ENCODE measurements at regions not wholly inside any gene's neighbourhood (a gene's known extent, or its start where the extent isn't known, plus 50 kb on each side); places are given as distances from the start of the nearest gene placed in this dataset.
"Not testable (repeated sequence)": the region's sequence is repeated elsewhere in the genome, so short reads cannot be mapped to it uniquely, and the experiment has no call there.

DNA sequence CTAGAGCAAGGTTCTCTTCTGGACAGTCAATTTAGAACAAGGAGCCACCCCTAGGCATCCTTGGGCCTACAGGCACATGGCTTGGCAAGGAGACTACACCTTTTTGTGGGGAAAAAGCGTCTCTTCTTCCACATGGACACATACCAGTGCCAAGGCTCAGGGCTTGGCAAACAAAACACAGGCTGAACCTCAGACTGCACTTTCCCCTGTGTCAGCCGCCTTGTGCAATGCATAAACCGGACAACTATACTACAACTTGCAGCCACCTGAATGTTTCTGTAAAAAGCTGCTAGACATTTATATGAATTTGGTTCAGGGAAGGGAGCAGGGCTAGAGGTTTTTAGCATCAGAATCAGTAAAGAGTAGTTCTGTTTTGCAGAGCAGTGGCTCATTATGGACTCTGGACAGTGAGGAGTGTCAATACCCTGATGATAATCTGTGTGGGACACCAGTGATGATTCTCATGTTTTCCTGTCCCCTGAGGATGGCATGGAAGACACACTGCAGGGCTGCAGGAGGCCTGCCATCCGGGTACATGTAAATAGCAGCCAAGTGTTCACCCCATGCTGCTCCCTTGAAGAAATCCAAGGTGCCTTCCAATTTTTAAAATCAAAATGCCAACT lies 118.9 kb downstream of the GATA3 start:
- no peak for DNase-seq (ENCODE audit: low read depth in 2 of 3, low spot score in 1 of 3)

DNA sequence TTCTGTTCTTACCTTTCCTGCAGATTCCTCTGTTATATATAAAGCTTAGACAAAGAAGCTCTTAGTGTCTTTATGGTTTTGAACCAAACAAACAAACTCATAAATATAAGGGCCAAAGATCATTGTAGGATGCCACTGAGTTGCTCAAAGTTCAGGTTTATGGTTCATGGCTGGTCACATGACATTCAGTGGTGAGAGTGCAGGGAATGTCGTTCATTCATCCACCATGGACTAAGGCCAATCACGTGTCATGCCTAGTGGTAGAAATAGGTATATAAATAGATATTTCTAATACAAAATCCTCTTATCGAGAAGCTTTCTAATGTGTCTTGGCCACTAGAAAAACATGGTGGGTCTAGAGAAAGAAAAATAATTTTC lies 119.4 kb downstream of the GATA3 start:
- DNase-seq (ENCODE audit: low read depth in 2 of 3, low spot score in 1 of 3): no peak

DNA sequence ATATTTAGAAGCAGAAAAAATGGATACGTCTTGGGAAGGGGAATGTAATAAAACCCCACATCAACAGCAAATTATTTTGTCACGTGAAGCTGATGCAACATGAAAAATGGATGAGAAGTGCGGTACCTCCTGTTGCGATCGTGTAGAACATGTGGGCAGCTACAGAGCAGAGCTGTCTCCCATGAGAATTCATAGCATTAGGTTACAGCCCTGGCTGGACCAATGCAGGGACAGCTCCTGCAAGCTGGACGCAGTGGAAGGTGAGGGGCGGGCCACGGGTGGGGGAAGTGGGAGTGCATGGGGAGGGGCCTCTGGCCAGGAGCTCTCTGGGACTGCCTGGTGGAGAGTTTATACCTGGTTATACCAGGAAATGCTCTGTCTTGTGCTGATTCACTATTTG lies 120.3 kb downstream of the GATA3 start:
- DNase-seq (ENCODE audit: low read depth in 2 of 3, low spot score in 1 of 3): no peak

DNA sequence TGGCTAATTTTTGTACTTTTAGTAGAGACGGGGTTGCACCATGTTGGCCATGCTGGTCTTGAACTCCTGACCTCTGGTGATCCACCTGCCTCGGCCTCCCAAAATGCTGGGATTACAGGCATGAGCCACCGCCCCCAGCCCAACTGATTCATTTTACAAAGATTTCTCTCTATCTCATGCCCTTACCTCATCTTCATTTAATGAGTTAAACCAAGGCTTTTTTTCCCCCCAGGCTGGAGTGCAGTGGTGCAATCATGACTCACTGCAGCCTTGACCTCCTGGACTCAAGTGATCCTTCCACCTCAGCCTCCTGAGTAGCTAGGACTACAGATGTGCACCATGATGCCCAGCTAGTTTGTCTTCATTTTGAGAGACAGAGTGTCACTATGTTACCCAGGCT lies 123.0 kb downstream of the GATA3 start:
- not testable (repeated sequence) for DNase-seq (ENCODE audit: low read depth in 2 of 3, low spot score in 1 of 3)

DNA sequence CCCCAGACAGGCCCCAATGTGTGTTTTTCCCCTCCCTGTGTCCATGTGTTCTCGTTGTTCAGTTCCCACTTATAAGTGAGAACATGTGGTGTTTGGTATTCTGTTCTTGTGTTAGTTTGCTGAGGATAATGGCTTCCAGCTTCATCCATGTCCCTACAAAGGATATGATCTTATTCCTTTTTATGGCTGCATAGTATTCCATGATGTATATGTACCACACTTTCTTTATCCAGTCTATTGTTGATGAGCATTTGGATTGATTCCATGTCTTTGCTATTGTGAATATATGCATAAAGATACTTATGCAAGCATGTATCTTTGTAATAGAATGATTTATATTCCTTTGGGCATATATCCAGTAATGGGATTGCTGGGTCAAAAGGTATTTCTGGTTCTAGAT lies 125.3 kb downstream of the GATA3 start:
- DNase-seq (ENCODE audit: low read depth in 2 of 3, low spot score in 1 of 3): not testable (repeated sequence)

DNA sequence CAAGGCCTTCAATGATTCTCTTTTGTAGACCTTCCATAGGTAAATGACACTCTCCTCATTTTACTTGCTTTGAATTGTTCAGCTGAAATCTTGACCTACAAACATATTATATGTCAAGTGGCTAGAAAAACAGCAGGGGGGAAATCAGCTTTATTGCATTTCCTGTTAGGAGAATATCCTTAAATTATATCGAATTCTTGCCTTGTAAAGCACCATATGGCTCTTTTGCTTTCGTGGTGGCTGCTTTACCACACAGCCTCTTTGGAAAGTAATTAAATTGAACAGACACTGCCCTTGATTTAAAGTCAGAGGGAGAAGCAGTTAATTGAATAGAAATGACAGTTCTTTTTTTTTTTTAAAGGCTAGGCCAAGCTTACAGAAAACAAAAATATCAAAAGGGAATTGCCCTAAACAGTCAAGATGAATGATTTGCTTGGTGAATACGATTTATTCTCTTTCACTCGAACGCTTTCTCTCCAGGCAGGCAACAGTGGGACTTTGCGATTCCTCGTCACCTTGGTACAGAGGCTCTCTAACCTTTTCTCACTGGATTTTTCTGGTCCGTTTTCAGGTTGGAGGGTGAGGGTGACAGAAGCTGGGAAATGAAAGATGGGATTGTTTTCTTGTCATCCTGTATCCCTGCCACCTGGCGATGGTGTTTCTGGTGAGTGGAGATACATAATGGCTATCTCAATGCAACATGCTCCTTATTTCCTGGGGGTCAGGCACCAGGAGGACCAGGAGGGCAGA lies 126.0 kb downstream of the GATA3 start:
- DNase-seq (ENCODE audit: low read depth in 2 of 3, low spot score in 1 of 3): no peak

DNA sequence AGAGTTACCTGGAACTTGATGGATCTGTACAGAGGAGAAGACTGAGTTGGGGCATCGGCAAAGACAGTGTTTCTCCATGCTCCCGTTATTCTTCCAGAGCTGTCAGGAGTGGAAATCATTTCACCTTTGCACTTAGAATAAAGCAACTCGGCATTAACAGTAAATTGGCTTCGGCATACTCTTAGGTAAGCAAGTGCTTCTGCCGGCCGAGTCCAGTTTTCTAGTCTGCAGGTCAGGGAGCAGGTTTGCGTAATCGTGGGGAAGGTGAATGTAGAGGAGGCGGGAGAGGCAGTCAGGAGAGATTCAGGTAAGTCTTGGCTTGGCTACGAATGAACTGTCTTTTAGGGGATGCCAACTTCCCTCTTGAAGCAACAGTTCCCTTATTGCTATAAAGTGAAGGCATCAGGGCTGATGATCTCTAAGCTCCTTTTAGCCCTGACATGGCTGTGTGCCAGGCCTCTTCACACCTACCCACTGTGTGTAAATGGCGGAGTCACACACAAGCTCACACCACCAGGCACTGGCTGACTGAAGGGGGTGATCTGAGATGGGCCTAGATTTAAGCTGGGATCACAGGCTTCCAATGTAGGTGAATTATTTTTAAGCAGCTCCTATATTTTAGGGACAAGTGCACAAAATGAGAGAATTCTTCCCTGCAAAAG lies 127.1 kb downstream of the GATA3 start:
- no peak for DNase-seq (ENCODE audit: low read depth in 2 of 3, low spot score in 1 of 3)

DNA sequence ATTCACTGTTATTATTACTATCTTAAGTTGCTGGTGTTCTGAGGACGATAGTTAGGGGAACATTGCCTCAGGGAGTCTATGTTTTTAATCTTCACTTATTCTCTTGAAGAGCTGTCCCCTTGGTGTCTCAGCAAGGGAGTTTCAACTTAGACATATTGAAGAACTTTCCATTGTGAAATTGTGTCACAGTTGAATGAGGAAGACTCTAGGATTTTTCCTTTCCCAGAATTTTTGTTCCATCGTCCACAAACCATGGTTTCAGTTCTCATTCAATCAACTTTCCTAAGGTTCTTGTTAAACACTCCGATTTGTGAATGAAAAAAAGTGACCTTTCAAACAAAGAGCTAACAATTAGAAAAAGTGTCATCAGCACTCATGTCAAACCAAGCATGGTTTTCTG lies 128.3 kb downstream of the GATA3 start:
- DNase-seq (ENCODE audit: low read depth in 2 of 3, low spot score in 1 of 3): no peak

DNA sequence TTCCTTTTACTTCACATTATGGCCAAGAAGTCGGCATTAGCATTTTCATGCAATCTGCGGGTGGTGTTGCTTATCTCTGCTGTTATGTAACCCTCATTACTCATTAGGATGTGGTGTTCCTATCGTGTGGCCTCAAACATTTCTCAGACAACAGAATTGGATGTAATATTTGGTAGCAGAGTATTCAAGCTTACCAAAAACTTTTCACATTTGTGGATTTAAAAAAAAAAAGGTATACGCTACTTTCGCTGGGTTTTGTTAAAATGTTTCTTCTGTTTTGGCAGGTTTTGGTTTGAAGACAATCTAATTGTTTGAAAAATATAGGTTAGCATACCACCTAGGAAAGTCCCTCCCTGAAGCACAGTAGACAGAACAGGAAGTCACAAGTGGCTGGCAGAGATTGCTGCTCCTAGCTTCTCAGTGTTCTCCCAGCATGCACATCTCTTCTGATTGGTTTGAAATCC lies 128.8 kb downstream of the GATA3 start:
- DNase-seq (ENCODE audit: low read depth in 2 of 3, low spot score in 1 of 3): peak in 1 of 3 donors; percentile 8

DNA sequence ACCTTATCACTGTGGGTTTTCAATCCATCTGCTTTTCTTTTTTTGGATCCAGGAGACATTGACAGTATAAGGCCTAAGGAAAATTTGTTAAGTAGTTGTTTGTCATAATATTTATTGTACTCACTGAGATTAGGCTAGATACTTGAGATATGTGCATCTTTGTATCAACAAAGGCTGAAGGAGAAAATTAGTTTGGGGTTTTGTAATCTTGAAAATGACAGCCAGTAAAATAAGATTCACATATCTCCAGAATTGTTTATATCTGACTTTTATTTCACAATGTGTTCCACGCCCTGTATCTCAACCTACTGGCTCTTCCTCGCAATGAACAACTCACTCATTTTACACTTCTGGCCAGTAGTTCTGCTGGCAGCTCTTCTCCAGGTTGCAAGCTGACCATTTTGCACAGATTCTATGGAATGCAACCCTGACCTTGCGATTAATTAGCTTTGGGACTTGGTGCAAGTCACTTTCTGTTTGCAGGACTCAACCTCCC lies 132.7 kb downstream of the GATA3 start:
- DNase-seq (ENCODE audit: low read depth in 2 of 3, low spot score in 1 of 3): no peak

DNA sequence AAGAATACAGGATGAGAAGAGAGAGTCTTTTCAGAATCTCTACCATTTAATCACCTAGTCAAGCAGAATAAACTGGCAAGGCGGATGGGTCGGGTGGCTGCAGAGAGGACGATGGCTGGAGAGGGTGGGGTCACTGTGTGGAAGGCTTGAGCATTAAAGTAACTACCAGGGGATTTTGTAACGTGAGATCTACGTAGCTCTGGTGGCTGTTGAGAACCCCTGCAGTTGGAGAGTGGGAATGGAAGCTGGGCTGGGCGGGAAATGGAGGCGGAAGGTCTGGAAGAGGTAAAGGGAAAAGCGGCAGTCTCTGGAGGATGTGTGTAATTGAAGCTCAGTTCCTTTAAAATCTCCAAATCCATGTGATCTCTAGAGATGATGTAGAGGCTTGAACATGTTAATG lies 135.0 kb downstream of the GATA3 start:
- no peak for DNase-seq (ENCODE audit: low read depth in 2 of 3, low spot score in 1 of 3)

DNA sequence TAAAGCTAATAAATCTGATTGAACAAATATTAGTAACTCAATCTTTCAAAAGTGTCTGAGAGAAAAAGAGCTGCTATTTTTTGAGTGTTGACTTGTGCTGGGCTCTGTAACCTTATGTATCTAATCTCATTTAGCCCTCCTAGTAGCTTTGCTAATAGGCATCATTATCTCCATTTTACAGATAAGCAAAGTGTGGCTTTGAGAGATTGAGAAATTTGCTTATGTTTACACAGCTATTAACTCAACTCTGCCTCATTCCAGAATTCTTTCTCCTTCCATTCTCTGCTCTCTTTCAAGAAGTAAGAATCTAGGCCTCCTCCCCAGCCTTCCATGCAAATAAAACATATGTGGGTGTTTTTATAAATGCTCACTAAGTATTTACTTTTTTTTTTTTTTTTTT lies 137.8 kb downstream of the GATA3 start:
- DNase-seq (ENCODE audit: low read depth in 2 of 3, low spot score in 1 of 3): no peak

DNA sequence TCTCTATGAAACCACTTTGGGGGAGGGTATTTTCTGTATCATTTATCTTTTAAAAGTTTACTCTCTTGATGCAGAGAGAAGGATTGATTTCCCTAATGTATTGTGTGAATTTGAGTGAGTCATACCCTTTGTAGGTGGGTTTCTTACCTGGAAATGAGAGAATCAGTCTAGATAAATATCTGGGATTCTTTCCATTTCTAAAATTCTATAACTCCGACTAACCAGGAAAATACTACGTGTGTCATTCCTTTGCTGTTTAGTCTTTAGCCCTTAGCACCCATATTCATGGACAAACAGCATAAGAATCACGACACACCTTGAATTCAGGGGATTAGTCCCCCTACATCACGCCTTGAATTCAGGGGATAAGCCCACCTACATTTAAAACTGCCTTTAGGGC lies 139.1 kb downstream of the GATA3 start:
- DNase-seq (ENCODE audit: low read depth in 2 of 3, low spot score in 1 of 3): no peak

DNA sequence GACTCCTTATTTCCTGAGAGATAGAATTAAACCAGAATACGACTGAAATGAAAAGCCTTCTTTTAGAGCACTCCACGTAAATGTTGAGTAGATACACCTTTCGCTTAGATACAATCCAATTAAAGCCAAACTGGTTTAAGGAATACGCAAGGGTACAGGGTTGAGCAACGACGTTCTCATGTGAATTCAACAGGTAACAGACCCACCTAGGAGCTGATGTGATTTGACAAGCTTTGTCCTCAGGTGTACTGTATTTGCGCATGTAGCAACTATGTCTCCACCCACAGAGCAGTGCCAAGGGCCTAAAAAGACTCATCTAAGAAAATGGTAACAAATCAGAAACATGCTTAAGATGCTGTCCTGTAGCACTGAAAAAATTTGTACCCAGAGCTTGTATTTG lies 139.6 kb downstream of the GATA3 start:
- DNase-seq (ENCODE audit: low read depth in 2 of 3, low spot score in 1 of 3): no peak

DNA sequence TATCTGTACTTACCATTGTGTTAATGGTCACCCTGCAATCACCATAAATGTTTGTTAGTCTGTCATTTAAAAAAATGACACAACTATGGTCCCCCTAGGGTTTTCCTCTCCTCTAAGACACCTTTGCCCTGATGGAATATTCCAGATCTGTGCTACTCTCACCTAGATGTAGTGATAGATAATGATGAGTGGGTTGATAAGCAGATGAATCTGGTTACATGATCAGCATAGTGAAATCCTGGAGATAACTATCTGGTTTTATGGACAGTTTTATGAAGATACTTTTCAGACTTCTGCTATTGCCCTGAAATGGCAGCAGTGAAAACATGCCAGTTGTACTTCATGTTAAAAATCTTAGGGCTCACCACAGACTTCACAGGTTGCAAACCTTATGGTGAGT lies 152.4 kb downstream of the GATA3 start:
- no peak for DNase-seq (ENCODE audit: low read depth in 2 of 3, low spot score in 1 of 3)

DNA sequence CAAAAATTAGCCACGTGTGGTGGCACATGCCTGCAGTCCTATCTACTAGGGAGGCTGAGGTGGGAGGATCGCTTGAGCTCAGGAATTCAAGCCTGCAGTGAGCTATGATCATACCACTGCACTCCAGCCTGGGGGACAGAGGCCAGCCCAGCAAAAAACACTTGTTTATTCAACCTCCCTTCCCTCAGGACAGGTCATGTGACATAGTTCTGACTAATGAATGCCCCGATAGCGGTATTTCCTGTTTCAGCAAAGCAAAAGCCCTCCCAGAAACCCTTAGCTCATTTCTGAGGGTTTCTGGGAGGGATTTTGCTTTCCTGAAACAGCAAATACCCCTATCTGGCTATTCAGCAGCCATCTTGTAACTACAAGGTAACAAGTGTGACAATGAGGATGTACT lies 157.1 kb downstream of the GATA3 start:
- DNase-seq (ENCODE audit: low read depth in 2 of 3, low spot score in 1 of 3): no peak

DNA sequence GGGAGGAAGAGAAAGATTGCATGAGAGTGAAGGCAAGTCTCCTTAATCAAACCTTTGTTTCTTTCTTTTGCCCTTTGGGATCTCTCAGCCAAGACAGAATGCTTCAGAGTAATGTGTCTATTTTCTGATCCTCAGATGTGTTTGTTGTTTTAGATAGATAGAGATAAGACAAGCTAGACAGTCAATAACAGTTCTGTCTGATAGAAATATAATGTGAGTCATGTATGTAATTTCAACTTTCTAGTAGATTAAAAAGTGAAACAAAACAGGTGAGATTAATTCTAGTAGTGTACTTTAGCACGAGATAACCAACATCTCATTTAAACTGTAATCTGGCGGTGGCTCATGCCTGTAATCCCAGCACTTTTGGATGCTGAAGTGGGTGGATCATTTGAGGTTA lies 159.2 kb downstream of the GATA3 start:
- no peak for DNase-seq (ENCODE audit: low read depth in 2 of 3, low spot score in 1 of 3)

DNA sequence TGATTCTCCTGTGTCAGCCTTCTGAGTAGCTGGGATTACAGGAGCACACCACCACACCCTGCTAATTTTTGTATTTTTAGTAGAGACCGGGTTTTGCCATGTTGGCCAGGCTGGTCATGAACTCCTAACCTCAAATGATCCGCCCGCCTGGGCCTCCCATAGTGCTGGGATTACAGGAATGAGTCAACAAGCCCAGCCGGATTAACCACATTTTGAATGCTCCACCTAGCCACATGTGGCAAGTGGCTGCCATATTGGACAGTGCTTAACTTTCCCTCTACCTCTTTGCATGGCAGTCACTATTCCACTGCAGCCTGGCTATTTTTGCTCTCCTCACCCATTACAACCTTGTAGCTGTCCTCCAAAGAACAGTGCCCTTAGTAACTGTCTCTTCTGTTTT lies 160.1 kb downstream of the GATA3 start:
- DNase-seq (ENCODE audit: low read depth in 2 of 3, low spot score in 1 of 3): no peak

DNA sequence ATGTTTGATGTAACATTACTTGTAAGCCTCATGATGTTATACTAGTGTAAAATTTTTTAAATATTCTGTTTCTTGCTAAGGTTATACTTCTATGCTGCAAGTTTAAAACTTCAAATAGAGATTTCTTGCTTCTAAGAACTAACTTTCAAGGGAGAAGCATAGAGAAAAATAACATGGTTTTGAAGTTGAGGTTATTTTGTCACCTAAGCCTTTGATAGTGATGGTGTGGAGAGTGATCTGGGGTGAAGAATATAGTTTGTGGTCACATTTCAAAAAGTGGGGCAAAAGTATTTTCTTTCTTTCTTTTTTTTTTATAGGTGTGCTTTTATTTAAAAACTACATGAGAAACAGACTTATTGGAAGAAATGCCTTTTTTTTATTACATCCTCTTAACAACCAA lies 162.4 kb downstream of the GATA3 start:
- DNase-seq (ENCODE audit: low read depth in 2 of 3, low spot score in 1 of 3): no peak

DNA sequence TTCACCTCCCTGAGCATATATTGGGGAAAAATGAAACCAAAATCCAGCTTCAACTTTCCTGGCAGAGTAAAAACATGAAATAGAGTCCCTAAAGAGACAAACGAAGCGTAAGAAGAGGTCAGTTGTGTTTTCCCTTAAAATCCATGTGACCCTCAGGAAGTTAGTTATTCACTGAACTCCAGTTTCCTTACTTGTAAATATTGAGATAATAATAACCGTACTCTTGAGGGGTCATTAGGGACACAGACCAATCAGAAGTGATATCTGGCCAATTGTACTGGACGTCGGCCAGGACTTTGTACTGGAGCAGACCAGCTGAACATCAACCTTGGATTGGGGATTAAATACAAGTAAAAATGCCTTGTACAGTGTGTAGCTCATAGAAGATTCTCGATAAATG lies 167.0 kb downstream of the GATA3 start:
- no peak for DNase-seq (ENCODE audit: low read depth in 2 of 3, low spot score in 1 of 3)

DNA sequence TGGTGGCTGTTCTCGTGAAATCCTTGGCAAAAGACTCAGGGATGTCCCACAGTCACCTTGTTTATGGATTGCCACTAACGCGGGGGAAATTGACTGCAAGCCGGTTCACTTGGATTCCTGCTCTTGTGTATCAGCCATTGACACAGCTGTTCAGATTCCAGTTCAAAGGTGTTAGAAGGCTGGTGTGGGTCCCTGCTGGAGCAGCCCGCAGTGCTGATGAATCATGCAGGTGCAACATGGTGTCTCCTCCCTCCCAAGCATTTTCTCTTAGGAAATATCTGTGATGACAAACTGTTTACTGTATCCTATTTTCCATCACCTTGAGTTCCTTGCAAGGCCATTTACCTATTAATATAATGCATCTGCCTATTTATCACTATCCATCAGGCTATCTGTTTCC lies 170.1 kb downstream of the GATA3 start:
- DNase-seq (ENCODE audit: low read depth in 2 of 3, low spot score in 1 of 3): no peak

DNA sequence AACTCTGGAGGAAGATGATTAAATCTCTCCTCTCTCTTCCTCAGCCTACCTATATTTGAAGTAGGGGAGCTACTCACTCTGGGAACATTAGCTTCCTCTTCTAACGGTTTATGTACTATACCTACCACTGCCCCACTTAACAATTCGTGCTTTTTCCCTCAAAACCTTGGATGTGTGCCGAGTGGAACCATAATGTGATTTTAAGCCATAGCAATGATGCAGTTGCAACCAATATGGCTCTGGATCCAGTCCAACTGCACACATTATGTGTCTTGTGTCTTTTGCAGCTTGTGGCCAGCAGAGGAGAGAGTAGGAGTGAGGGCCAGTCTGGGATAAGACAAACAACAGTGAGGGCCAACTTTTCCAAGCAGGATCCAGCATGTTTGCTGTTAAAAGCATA lies 170.7 kb downstream of the GATA3 start:
- DNase-seq (ENCODE audit: low read depth in 2 of 3, low spot score in 1 of 3): no peak

Data from stimulated activated CD4-positive, alpha-beta T cell treated with anti-CD3 and anti-CD28 coated beads, Interleukin-12 subunit alpha, Interleukin-12 subunit beta, amount 100 ng/mL, for 48 hours (primary cell).